ENCODE measurements at regions not wholly inside any gene's neighbourhood (a gene's known extent, or its start where the extent isn't known, plus 50 kb on each side); places are given as distances from the start of the nearest gene placed in this dataset.

DNA sequence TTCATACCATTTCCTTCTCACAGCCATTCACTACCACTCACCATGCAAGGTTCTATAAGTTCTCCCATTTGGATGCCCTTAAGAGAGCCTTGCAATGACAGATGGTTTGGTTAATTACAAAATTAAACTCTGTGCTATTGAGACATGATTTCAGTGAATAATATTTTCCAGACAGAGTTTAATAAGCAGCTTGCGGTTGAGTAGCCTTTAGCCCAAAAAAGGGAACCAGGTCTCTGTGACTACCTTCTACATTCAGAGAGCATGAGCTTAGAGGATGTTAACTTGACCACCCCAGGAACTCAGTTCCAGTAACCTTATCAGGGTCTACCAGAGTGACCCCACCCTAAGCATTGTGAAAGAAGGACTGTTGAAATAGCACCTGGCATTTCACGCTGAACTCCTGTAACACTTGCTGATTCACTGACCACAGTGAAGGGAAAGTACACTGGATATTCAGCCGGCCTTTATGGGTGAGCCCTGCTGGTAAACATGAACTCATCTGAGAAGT, 1173.1 kb upstream of the ZEB2 start:
- no peak overlapping the region for H3K27ac ChIP-seq (ENCODE audit: low read depth, low read length)
- WGBS, 3 donors, result 39 to 52% (median 47%) methylated on average over 3 of the region's 3 CpGs

DNA sequence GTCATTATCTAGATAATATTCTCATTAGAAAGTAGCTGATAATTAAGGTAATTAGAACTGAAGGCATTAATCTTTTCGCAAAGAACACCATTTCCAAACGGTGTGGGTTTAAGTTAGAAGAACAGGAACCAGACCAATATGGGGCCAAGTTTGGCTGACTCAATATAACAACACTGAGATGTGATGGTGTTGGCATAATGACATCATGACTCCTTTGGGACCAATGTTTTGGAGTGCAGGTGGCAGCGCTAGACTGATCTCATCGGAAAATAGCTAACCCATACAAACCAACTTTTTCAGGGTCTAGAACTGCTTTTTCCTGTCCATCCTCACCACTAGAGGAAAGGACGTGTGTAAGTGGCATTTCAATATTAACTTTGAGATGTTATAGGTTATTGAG, 1171.7 kb upstream of the ZEB2 start:
- H3K27ac ChIP-seq (ENCODE audit: low read depth, low read length), result no peak overlapping the region
- WGBS, 3 donors, result 86 to 90% (median 89%) methylated on average over 5 of the region's 5 CpGs

DNA sequence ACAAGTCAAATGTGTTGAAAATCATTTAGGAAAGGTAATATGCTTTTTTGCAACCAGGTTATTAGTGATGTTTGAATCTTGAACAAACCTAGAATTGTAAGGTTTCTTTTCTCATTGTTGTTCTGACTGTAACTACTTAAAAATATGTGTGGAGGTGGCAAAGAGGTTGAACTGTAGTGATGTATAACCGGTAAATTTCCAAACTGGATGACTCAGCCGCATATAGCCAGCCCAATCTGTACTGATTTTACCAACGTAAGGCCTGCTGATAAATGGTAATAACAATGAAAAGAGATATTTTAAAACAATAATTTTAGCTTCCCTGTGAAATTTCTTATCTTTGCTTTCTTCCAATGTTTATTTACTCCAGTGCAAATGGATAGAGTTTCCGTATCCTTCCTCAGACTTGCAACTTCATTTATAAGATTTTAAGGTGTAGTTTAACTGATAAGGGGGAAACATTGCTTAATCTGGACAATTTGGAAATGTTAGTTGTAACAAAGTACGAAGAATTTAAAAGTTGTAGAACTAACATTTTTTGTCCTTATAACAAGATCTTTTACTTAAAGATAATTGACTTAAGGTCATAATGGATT, 1170.4 kb upstream of the ZEB2 start:
- WGBS, 3 donors, result 78 to 86% (median 86%) methylated on average over 5 of the region's 5 CpGs
- no peak overlapping the region for H3K27ac ChIP-seq (ENCODE audit: low read depth, low read length)

DNA sequence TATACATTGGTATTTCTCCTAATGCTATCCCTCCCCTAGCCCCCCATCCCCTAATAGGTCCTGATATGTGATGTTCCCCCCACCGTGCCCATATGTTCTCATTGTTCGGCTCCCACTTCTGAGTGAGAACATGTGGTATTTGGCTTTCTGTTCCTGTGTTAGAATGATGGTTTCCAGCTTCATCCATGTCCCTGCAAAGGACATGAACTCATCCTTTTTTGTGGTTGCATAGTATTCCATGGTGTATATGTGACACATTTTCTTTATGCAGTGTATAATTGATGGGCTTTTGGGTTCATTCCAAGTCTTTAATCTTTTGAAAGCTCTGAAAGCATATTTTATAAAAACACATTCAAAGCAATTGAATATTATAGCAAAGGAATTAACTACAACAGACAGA, 1169.4 kb upstream of the ZEB2 start:
- H3K27ac ChIP-seq (ENCODE audit: low read depth, low read length), result no peak overlapping the region
- 93 to 100% (median 94%) methylated on average over 2 of the region's 2 CpGs for WGBS, 3 donors

DNA sequence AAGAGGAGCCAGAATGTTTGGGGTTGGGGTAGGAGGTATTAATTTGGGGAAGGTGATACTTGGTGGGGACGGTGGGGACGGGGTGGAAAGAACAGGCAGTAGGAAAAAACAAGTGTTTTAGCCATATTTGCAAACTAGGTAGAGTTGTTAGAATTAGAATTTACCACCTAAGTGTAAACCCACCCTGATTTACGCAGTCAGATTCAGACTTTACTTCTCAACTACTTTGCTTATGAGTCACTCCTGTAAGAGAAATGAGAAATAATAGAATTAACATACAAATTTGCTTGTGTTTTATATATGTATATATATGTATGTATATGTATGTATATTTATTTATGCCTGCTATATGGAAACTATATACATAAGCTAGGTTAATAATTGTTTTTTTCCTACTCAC, 1168.2 kb upstream of the ZEB2 start:
- 83 to 92% (median 83%) methylated on average over 3 of the region's 3 CpGs for WGBS, 3 donors

DNA sequence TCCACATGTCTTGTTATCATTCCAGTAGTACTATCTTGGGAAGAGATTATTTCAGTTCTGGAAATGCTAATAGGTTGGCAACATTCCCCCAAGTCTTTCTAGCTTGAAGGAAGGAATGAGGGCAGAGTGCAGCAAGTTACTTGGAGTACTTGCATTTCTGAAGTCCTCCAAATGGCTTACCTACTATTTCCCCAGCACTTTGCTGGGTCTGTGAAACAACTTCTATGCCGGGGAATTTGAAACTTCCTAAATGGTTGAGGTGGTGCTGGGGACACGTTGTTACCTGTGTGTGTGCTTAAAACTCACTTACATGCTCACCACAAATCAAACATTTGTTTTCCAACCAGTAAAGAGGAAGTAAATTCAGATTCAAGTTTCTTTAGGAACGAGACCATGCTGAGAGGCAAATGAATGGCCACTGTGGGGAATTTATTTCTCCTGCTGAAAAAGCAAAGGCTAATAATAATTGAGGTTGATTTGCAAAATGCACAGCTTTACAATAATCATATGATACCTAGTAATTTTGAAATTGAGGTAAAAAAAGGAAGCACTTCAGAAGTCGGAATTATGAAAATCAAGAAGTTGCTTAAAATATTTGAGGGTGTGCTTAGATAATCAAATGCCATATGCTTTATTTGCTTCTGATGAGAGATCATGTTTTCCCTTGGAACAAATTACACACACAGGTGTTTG, 1167.7 kb upstream of the ZEB2 start:
- WGBS, 3 donors, result 31 to 51% (median 36%) methylated on average over 4 of the region's 4 CpGs
- no peak overlapping the region for H3K27ac ChIP-seq (ENCODE audit: low read depth, low read length)

More for the DNA sequence above, 1168.2 kb upstream of the ZEB2 start:
- H3K27ac ChIP-seq (ENCODE audit: low read depth, low read length), result no peak overlapping the region

DNA sequence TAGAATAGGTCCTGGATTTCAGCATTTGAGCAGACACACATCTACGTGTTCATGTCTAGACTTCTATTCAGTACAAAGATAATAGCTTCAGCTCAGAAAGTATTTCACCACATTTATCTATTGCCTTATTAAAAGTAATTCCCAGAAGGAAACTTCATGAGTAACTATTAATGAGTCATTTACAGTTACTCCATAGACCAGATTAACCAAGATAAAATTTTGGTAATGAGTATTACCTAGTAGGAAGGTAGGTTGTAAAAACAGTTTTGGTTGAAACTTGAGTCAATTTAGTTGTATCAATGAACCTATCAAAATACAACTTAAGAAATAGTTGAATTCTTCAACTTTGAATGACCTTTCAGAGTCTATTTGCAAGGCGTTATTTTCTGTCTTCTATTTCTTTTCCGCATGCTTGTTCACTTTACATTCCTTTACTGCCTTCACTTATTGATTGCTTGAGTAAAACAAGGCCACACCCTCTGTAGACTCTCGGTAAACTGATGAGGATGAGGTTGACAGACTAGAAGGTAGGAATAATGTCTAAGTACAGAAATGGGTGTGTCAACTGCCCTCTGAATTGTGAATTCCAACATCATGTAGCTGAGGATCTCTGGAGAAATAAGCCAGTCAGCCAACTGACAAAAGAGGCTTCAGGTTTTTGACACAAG, 1165.6 kb upstream of the ZEB2 start:
- 70 to 88% (median 83%) methylated on average over 4 of the region's 4 CpGs for WGBS, 3 donors
- H3K27ac ChIP-seq (ENCODE audit: low read depth, low read length), result no peak overlapping the region

DNA sequence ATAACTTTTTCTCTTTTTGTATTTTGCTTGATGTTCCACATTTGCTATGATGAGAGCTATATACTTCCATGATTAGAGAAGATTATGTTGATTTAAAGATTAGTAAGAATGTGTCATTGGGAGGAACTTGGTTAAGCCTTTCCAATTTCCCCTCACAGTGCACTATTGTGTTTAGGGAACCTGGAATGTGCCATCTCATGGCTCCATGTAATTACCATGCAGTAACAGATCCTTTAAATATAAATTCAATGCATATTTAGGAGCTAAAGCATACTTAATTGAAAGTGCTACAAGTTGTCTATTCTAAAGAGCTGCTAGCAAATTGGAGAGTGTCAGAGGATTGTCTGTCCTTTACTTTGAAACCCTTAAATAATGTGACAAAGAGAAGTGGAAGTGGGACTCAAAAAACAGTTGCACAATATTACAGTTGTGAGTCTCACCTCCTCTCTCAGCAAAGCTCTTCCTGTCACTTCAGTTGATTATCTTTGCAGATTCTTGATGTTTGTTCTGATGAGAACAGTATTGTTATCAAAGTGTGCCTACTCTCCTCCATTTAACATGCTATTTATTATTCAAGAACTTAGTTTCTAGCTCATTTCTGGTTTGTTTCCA, 1162.7 kb upstream of the ZEB2 start:
- H3K27ac ChIP-seq (ENCODE audit: low read depth, low read length), result no peak overlapping the region

DNA sequence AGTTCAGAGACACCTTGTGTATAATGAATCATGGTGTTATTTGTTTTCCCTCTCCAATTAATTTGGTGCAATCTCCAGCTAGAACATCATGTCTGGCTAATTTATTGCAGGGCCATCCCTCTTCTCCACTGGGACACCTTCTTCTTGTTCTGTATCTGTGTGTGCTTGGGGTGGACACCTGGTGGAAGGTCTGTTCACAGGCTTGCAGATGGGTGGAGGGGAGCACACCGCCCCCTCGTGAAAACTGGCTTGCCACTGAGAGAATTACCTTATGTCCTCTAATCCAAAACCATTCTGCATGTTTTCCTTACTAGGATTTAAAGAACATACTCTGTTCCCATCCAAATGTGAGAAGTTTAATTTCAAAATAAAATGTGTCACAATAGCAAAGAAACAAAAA, 1160.4 kb upstream of the ZEB2 start:
- 82 to 89% (median 86%) methylated on average over 2 of the region's 2 CpGs for WGBS, 3 donors
- no peak overlapping the region for H3K27ac ChIP-seq (ENCODE audit: low read depth, low read length)

DNA sequence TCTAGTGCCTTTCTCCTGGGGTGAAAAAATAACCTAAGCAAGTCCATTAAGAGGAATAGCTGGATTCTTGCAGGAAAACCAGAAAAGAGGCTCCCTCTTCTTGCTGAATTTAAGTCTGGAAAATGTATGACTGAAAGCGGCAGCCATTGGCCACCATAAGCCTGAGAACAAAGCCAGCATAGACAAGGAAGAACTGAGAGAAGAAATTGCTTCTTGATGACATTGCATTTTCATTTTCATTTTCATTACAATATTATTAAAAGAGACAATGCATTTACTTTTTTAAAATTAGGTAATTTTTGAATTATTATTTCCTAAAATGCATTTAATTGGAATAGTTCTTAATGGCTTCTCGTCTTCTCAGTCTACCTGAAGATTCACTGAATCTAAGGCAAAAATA, 1157.5 kb upstream of the ZEB2 start:
- WGBS, 3 donors, result 87 to 95% (median 94%) methylated on average over 2 of the region's 2 CpGs
- no peak overlapping the region for H3K27ac ChIP-seq (ENCODE audit: low read depth, low read length)

DNA sequence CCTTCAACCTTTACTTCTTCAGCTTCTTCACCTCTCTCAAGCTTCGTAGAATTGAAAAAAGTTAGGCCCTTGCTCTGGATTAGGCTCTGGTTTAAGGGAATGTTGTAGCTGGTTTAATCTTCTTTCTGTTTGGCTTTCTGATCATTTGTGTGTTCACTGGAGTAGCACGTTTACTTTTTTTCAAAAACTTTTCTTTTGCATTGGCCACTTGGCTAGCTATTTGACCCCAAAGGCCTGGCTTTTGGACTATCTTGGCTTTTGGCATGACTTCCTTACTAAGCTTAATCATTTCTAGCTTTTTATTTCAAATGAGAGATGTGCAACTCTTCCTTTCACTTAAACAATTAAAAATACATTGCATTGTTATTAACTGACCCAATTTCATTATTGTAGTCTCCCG, 1154.8 kb upstream of the ZEB2 start:
- H3K27ac ChIP-seq (ENCODE audit: low read depth, low read length), result no peak overlapping the region
- WGBS, 3 donors, result 73 to 83% (median 76%) methylated on average over 3 of the region's 3 CpGs

DNA sequence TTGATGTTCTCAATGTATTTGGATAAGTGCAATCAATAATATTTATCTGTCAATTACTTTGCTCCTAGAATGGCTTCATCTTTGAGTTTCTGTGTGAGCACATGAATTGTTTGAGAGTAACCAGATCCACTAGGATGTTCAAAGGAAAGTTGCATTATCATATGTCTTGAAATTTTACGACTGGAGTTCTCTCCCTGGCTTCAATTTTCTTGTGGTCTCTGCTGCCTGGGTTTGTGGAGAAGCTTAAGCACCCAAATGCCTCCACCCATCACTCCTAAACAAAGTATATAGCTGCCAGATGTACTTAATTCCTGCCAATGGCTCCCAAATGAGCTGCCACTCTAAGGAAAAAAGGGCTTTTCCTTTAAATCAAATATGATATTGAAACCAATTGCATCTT, 1149.4 kb upstream of the ZEB2 start:
- H3K27ac ChIP-seq (ENCODE audit: low read depth, low read length), result no peak overlapping the region
- WGBS, 3 donors, result 70 to 83% (median 76%) methylated on average over 1 of the region's 1 CpG

DNA sequence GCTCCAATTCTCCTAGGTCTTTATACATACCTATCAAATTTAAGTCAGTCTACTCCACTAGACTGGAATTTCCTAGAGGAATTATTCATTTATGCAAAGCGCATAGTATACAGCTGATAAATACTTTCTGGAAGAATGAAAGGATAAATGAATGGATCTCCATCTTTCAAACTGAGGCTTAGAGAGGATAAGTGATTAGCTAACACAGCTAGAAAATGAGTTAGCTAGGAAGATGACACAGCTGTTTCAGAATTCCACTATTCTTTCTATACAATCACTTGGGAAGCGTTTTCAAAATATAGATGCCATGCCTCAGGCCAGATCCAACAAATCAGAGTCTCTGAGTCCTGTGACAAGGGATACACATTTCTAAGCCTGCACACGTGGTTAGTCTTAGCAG, 1146.6 kb upstream of the ZEB2 start:
- WGBS, 3 donors, result 85 to 86% (median 85%) methylated on average over 3 of the region's 3 CpGs

DNA sequence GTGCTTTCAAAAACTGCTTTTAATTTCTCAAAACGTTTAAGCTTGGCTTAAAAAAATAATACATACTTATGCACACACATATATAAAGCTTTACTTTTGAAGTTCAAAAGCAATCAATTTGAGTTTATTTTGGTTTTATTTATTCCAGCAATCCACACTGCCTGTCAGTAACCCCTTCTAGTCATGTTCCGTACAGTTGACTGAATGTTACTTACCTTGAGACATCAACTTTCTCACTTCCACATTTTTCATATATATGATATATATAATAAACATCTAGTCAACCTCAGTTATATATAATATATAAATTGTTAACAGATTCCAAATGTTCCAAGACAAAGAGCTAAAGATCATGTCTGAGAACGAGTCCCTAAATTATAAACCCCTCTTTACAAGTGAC, 1137.3 kb upstream of the ZEB2 start:
- H3K27ac ChIP-seq (ENCODE audit: low read depth, low read length), result no peak overlapping the region
- WGBS, 3 donors, result 80 to 87% (median 86%) methylated on average over 3 of the region's 3 CpGs

More for the DNA sequence above, 1146.6 kb upstream of the ZEB2 start:
- no peak overlapping the region for H3K27ac ChIP-seq (ENCODE audit: low read depth, low read length)

DNA sequence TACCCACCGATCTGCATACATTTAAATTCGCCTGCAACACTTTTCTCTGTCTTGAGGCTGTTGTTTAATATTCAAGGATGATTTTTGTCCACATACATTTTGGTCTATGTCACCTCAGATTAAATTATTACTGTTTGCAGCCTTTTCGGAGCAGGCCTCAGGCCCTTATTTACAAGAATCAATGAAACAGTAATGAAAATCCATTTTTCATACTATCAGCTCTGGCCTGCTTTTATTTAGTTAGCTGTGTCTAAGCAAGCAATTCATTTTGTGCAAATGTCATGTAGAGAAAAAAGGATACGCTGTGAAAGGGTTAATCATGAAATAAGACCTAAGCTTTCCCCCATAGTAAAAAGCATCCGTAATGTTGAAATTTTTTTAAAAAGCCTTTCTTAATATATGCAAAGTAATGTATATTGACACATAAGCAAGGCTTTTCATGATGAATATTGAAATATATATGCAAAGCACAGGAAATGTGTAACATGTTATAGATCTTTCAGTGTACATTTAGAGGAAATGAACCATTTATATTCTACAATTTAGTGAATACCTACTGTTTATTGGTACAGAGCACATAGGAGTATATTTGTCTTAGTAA, 1135.3 kb upstream of the ZEB2 start:
- WGBS, 3 donors, result 77 to 87% (median 87%) methylated on average over 5 of the region's 5 CpGs
- H3K27ac ChIP-seq (ENCODE audit: low read depth, low read length), result no peak overlapping the region

DNA sequence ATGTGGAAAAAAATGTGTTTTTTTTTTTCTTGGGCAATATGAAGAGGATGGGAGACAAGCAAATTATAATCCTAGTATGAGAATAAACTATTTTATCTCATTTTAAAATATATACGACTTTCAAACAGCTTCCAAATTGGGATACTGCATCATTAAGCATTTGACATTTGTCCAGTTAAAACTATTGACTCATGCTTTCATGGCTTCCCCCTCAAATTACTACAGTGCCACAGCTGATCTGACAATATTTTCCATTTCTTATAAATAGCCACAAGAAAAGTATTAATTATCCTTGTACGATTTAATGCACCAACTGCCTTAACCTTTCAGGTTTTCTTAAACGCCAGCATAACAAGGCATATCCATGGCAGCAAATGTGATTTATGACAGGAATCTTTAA, 1134.8 kb upstream of the ZEB2 start:
- no peak overlapping the region for H3K27ac ChIP-seq (ENCODE audit: low read depth, low read length)
- 72 to 81% (median 72%) methylated on average over 3 of the region's 3 CpGs for WGBS, 3 donors

DNA sequence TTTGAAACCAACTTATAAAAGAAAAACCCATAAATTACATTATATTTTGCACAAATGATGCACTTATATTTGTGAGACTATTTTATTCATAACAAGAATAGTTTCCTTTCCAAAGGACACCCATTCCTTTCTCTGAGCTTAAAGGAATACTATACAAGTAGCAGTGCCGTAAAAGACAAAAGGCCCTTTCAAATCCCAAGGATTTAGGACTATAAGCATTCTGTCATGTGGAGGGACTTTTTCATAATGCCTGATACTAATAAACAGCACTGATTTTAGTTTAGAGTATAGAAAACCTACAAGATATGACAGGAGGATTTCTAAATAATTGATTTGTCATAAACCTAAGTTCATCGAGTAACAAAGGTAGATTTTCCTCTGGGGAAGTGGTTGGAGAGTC, 1134.2 kb upstream of the ZEB2 start:
- H3K27ac ChIP-seq (ENCODE audit: low read depth, low read length), result no peak overlapping the region
- 85 to 88% (median 88%) methylated on average over 2 of the region's 2 CpGs for WGBS, 3 donors

DNA sequence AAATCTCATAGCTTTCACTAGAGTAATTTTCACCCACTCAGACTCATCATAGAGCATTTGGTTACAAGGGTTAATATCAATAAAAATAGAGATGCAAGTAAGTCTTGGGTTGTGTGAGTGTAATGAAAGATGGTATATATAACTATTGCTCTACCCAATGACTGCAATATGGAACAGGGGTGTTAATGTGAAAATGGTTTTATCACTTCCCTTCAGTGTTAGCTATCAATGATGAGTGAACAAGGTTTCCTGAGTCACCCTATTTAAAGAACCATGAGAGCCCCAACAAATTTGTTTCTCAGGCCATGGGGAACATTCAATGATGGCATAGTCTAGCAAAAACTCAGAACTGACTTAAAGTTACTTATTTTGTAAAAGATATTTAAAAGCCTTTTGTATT, 1133.6 kb upstream of the ZEB2 start:
- no peak overlapping the region for H3K27ac ChIP-seq (ENCODE audit: low read depth, low read length)

Measured in adipose tissue (tissue), 3 donors.